Adipocyte (in vitro differentiated cells): ENCODE measurements at regions not wholly inside any gene's neighbourhood (a gene's known extent, or its start where the extent isn't known, plus 50 kb on each side); places are given as distances from the start of the nearest gene placed in this dataset.

ENCODE experiments used
- DNase-seq: peaks from one replicate; pipeline ENCODE4 v3.0.0-alpha.2; 2015; ENCODE audit warnings: low read depth
- H3K27me3 ChIP-seq: replicated peaks from 2 replicates; pipeline ENCODE4 v1.7.0; 2013; ENCODE audit warnings: mild to moderate bottlenecking, low read length, moderate library complexity; ENCODE audit not compliant: control insufficient read depth, insufficient read depth
- H3K36me3 ChIP-seq: 2 replicates; pipeline ENCODE4 v1.7.0; 2013; ENCODE audit warnings: low read length, mild to moderate bottlenecking, moderate library complexity; ENCODE audit not compliant: control insufficient read depth, insufficient read depth, severe bottlenecking
- H3K4me1 ChIP-seq: 2 replicates; pipeline ENCODE4 v1.7.0; 2013; ENCODE audit warnings: mild to moderate bottlenecking, low read length, moderate library complexity; ENCODE audit not compliant: control insufficient read depth, insufficient read depth
- H3K4me3 ChIP-seq: 2 replicates; pipeline ENCODE4 v1.7.0; 2013; ENCODE audit warnings: mild to moderate bottlenecking, low read length, moderate library complexity
- H3K9ac ChIP-seq: 2 replicates; pipeline ENCODE4 v1.7.0; 2013; ENCODE audit warnings: mild to moderate bottlenecking, low read length, moderate library complexity
- H3K9me3 ChIP-seq: 2 replicates; pipeline ENCODE4 v1.7.0; 2013; ENCODE audit warnings: mild to moderate bottlenecking, low read length, moderate library complexity; ENCODE audit not compliant: control insufficient read depth

DNA sequence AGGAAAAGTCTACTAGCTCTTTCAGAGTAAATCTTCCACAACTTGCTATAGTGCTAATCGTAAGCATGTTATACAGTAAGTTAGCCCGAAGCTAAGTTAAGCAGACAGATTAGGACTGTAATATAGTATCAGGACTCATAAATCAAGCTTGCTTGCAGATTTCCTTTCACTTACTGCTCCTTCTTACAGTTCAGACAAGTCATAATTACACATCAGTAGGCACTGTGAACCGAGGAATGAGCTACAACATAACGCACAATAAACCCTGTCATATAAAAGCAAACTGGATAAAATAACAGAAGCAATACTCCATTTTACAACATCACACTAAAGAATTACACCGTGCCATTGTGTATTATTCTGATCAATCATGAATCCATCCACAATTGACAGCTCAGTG lies 832.6 kb upstream of the ZEB2 start:
- no peak for DNase-seq
- H3K4me3 ChIP-seq = no peak overlapping the region
- no peaks in the 10 kb centered on the region for H3K27me3 ChIP-seq
- no peaks in the 10 kb centered on the region for H3K36me3 ChIP-seq
- H3K4me1 ChIP-seq = peaks cover 14% of the 10 kb centered on the region
- no peaks in the 10 kb centered on the region for H3K9me3 ChIP-seq
- no peak overlapping the region for H3K9ac ChIP-seq

GRCh38 chr2:145351864-145352425 lies 832.0 kb upstream of the ZEB2 start:
- no peak overlapping the region for H3K9ac ChIP-seq
- DNase-seq = no peak
- H3K36me3 ChIP-seq = no peaks in the 10 kb centered on the region
- no peak overlapping the region for H3K4me3 ChIP-seq
- H3K4me1 ChIP-seq = peaks cover 14% of the 10 kb centered on the region
- no peaks in the 10 kb centered on the region for H3K9me3 ChIP-seq
- no peaks in the 10 kb centered on the region for H3K27me3 ChIP-seq

DNA sequence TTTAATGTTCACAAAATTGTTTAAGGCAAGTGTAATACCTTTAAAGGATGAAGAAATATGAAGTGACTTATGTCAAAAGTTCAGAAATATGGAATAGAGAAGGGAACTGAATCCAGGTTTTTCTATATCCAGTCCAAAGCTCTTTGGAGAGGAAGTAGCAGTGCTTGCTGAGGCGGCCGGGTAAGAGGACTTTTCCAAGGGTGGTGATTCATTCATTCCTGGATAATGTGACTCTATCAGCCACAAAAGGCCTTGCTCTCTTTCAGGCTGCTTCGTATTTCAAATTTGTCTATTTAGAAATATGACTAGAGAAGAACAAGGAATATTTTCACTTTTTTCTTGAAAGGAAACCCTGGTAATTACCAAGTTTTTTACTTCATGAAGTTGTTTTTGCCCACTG lies 830.1 kb upstream of the ZEB2 start:
- Histone ChIP-seq H3K9me3 (no peaks in the 10 kb centered on the region), H3K9ac (no peak overlapping the region), H3K4me1 (peaks cover 8% of the 10 kb centered on the region), H3K4me3 (no peak overlapping the region), H3K36me3 (no peaks in the 10 kb centered on the region), H3K27me3 (no peaks in the 10 kb centered on the region)
- peak; percentile 69 for DNase-seq

DNA sequence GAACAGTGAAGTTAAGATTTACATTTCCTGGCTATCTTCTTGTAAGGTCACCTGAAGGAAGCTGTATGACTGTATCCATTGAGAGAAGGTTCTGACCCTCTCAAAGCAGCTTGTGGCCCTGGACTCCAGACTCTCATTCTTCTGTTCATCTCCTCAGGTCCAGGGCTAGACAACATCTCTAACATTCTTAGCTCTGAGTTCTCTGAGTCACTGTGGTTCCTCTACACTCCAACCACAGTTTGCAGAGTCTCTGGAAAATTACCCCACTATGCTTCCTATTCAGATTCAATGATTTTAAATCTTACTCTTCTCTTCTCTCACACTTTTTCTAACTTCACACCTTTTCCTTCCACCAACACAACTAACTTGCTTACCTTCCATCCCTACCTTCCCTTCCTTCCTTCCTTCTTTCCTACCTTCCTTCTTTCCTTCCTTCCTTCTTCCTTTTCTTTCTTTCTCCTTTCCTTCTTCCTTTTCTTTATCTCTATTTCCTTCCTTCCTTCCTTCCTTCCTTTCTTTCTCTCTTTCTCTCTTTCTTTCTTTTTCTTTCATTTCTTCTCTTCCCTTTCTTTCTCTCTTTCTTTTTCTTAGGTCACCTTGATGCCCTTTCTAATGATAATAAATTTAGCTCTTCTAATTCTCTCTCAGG lies 824.3 kb upstream of the ZEB2 start:
- Histone ChIP-seq H3K4me3 (no peak overlapping the region), H3K27me3 (no peaks in the 10 kb centered on the region), H3K9ac (no peak overlapping the region), H3K4me1 (no peaks in the 10 kb centered on the region), H3K9me3 (no peaks in the 10 kb centered on the region), H3K36me3 (no peaks in the 10 kb centered on the region)
- peak; percentile 26 for DNase-seq

GRCh38 chr2:145343287-145343686 lies 823.4 kb upstream of the ZEB2 start:
- no peak for DNase-seq
- Histone ChIP-seq H3K27me3 (no peaks in the 10 kb centered on the region), H3K4me1 (no peaks in the 10 kb centered on the region), H3K36me3 (no peaks in the 10 kb centered on the region), H3K4me3 (no peak overlapping the region), H3K9ac (no peak overlapping the region), H3K9me3 (no peaks in the 10 kb centered on the region)

DNA sequence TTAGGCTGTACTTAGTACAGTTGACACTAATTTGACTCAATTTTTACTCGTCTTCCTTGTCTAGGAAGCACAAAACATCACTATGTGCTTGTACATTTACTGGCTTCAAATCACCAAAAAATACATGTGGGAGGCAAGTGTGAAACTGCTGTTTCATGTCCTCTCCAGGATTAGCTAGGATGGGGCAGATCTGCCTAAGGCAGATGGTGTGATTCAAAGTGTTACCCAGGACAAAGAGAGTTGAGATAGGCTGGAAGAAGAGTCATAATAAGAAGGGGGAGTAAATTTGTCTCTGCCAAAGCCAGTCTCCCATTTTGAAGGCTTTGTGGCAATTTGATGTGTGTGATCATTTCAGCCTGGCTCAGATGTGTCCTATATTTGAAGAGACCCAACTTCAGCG lies 821.6 kb upstream of the ZEB2 start:
- H3K27me3 ChIP-seq = no peaks in the 10 kb centered on the region
- no peaks in the 10 kb centered on the region for H3K36me3 ChIP-seq
- H3K9me3 ChIP-seq = no peaks in the 10 kb centered on the region
- H3K9ac ChIP-seq = no peak overlapping the region
- H3K4me3 ChIP-seq = no peak overlapping the region
- no peak for DNase-seq
- no peaks in the 10 kb centered on the region for H3K4me1 ChIP-seq

GRCh38 chr2:145339646-145340045 lies 819.7 kb upstream of the ZEB2 start:
- H3K9ac ChIP-seq = no peak overlapping the region
- H3K36me3 ChIP-seq = no peaks in the 10 kb centered on the region
- DNase-seq = peak; percentile 41
- H3K4me3 ChIP-seq = no peak overlapping the region
- H3K9me3 ChIP-seq = no peaks in the 10 kb centered on the region
- H3K4me1 ChIP-seq = no peaks in the 10 kb centered on the region
- H3K27me3 ChIP-seq = no peaks in the 10 kb centered on the region

- H3K36me3 ChIP-seq = no peaks in the 10 kb centered on the region
- H3K4me3 ChIP-seq = no peak overlapping the region
- no peaks in the 10 kb centered on the region for H3K9me3 ChIP-seq
- H3K27me3 ChIP-seq = no peaks in the 10 kb centered on the region
- no peak overlapping the region for H3K9ac ChIP-seq
- no peaks in the 10 kb centered on the region for H3K4me1 ChIP-seq
- no peak for DNase-seq
Measured at GRCh38 chr2:145332210-145332898, 812.4 kb upstream of the ZEB2 start.

- Histone ChIP-seq H3K9ac (no peak overlapping the region), H3K36me3 (no peaks in the 10 kb centered on the region), H3K9me3 (no peaks in the 10 kb centered on the region), H3K4me1 (no peaks in the 10 kb centered on the region), H3K4me3 (no peak overlapping the region), H3K27me3 (no peaks in the 10 kb centered on the region)
- DNase-seq = no peak
Measured at GRCh38 chr2:145329971-145330370, 810.1 kb upstream of the ZEB2 start.

GRCh38 chr2:145325485-145325884 lies 805.6 kb upstream of the ZEB2 start:
- Histone ChIP-seq H3K27me3 (no peaks in the 10 kb centered on the region), H3K4me1 (no peaks in the 10 kb centered on the region), H3K9me3 (no peaks in the 10 kb centered on the region), H3K9ac (no peak overlapping the region), H3K4me3 (no peak overlapping the region), H3K36me3 (no peaks in the 10 kb centered on the region)
- DNase-seq = no peak

GRCh38 chr2:145324748-145325147 lies 804.8 kb upstream of the ZEB2 start:
- Histone ChIP-seq H3K9me3 (no peaks in the 10 kb centered on the region), H3K4me1 (no peaks in the 10 kb centered on the region), H3K27me3 (no peaks in the 10 kb centered on the region), H3K36me3 (no peaks in the 10 kb centered on the region), H3K9ac (no peak overlapping the region), H3K4me3 (no peak overlapping the region)
- DNase-seq = no peak
